ENCODE measurements at regions not wholly inside any gene's neighbourhood (a gene's known extent, or its start where the extent isn't known, plus 50 kb on each side); places are given as distances from the start of the nearest gene placed in this dataset.
"Not testable (repeated sequence)": the region's sequence is repeated elsewhere in the genome, so short reads cannot be mapped to it uniquely, and the experiment has no call there.

DNA sequence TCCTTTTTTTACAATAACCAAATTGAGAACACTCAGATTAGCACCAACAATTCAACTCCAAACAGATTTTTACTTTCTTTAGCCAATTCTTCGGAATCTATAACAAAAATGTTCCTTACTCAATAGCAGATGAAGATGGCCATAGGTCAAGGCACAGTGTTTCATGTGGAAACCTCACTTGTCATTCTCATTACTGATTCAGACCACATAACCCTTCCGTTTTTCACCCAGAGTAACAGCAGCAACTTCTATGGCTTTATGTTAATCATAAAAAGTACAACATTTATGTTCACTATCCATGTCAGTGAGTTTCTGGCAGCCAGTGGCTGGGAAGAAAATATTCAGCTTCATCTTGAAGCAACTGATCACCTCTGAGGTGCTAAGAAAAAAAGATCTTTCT, 358.3 kb upstream of the TECRL start:
- WGBS = 78% methylated on average over 2 of the region's 2 CpGs

DNA sequence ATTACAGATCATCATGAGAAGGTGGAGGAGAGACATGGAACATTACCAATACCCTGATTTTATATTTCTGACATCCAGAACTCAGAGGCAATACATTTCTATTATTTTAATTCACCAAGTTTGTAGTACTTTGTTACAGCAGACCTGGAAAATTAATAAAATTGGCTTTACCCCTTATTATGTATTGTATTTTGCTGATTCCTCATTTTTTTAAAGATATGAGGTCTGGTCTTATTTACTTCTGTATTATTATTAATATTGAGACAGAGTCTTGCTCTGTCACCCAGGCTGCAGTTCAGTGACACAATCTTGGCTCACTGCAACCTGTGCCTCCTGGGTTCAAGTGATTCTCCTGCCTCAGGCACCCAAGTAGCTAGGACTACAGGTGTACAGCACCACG, 357.3 kb upstream of the TECRL start:
- 69% methylated on average over 1 of the region's 1 CpG for WGBS

More for the DNA sequence above, 358.3 kb upstream of the TECRL start:
- Histone ChIP-seq H3K4me1 (no peaks in the 10 kb centered on the region), H3K9me3 (no peaks in the 10 kb centered on the region), H3K4me3 (no peak overlapping the region), H3K27me3 (no peaks in the 10 kb centered on the region), H3K27ac (no peak overlapping the region), H3K36me3 (no peaks in the 10 kb centered on the region)
- no peak for DNase-seq (ENCODE audit: low spot score in 2 of 2)
- TF ChIP-seq EP300 (IDR thresholded peaks at IDR 0.05) (no peak), POLR2AphosphoS5 (IDR thresholded peaks at IDR 0.05) (no peak), POLR2A (IDR thresholded peaks at IDR 0.05) (no peak)
- TF ChIP-seq, protein P1, sequence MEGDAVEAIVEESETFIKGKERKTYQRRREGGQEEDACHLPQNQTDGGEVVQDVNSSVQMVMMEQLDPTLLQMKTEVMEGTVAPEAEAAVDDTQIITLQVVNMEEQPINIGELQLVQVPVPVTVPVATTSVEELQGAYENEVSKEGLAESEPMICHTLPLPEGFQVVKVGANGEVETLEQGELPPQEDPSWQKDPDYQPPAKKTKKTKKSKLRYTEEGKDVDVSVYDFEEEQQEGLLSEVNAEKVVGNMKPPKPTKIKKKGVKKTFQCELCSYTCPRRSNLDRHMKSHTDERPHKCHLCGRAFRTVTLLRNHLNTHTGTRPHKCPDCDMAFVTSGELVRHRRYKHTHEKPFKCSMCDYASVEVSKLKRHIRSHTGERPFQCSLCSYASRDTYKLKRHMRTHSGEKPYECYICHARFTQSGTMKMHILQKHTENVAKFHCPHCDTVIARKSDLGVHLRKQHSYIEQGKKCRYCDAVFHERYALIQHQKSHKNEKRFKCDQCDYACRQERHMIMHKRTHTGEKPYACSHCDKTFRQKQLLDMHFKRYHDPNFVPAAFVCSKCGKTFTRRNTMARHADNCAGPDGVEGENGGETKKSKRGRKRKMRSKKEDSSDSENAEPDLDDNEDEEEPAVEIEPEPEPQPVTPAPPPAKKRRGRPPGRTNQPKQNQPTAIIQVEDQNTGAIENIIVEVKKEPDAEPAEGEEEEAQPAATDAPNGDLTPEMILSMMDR (IDR thresholded peaks at IDR 0.05) = no peak

DNA sequence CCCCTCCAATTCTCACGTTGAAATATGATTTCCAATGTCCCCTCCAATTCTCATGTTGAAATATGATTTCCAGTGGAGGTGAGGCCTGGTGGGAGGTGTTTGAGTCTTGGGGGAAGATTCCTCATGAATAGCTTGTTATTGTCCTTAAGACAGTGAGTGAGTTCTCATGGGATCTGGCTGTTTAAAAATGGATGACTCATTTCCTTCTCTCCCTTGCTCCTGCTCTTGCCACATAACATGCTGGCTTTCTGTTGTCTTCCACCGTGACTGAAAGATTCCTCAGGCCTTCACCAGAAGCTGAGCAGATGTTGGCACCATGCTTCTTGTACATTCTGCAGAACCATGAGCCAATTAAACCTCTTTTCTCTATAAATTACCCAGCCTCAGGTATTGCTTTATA, 346.8 kb upstream of the TECRL start:
- TF ChIP-seq POLR2AphosphoS5 (IDR thresholded peaks at IDR 0.05) = no peak
- no peak for TF ChIP-seq POLR2A (IDR thresholded peaks at IDR 0.05)
- TF ChIP-seq EP300 (IDR thresholded peaks at IDR 0.05) = no peak
- TF ChIP-seq, protein P1 (IDR thresholded peaks at IDR 0.05) = no peak
- 33% methylated on average over 2 of the region's 2 CpGs for WGBS

More for the DNA sequence above, 357.3 kb upstream of the TECRL start:
- TF ChIP-seq POLR2A (IDR thresholded peaks at IDR 0.05) (no peak), POLR2AphosphoS5 (IDR thresholded peaks at IDR 0.05) (no peak), EP300 (IDR thresholded peaks at IDR 0.05) (no peak)
- TF ChIP-seq, protein P1 (IDR thresholded peaks at IDR 0.05) = no peak
- no peaks in the 10 kb centered on the region for H3K4me1 ChIP-seq
- H3K27me3 ChIP-seq = no peaks in the 10 kb centered on the region
- DNase-seq (ENCODE audit: low spot score in 2 of 2) = no peak
- no peaks in the 10 kb centered on the region for H3K9me3 ChIP-seq
- H3K36me3 ChIP-seq = no peaks in the 10 kb centered on the region
- no peak overlapping the region for H3K4me3 ChIP-seq
- no peak overlapping the region for H3K27ac ChIP-seq

DNA sequence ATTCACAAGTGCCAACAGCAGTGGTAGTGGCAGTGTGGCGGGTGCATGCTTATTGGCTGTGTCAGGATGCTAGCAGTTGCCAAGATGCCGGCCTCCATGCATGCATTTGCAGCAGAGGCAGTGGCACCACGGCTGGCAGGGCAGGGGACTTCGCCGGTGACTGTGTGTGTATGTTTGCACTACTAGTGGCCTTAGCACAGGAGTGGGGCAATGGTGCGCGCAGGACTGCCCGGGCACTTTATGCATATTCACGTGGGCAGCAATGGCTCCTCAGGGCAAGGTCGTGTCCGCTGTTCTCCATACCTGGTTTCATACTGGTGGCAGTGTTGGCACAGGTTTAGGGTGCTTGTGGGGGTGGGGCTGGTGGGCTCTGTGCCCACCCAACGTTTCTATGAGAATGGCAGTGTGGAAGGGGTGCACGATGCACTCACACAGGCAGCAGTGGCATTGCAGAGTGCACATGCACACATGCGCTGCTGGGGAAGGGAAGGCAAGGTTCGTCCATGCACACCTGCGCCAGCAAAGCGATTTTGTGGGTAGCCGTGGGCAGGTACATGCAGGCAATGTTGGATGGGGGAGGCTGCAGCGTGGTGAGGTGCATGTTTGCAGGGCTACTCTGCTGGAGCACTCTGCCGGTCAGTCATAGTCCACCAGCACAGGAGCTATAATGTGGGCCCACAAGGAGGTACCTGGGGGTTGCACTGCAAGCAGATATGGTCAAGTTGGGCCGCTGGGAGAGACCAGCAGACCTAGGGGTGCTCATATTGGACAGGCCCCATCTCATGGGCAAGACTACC, 338.9 kb upstream of the TECRL start:
- H3K36me3 ChIP-seq = no peaks in the 10 kb centered on the region
- DNase-seq (ENCODE audit: low spot score in 2 of 2) = no peak
- WGBS = 96% methylated on average over 8 of the region's 21 CpGs

More for the DNA sequence above, 346.8 kb upstream of the TECRL start:
- Histone ChIP-seq H3K36me3 (no peaks in the 10 kb centered on the region), H3K27me3 (no peaks in the 10 kb centered on the region), H3K4me1 (no peaks in the 10 kb centered on the region), H3K27ac (no peak overlapping the region), H3K9me3 (no peaks in the 10 kb centered on the region), H3K4me3 (no peak overlapping the region)
- no peak for DNase-seq (ENCODE audit: low spot score in 2 of 2)

DNA sequence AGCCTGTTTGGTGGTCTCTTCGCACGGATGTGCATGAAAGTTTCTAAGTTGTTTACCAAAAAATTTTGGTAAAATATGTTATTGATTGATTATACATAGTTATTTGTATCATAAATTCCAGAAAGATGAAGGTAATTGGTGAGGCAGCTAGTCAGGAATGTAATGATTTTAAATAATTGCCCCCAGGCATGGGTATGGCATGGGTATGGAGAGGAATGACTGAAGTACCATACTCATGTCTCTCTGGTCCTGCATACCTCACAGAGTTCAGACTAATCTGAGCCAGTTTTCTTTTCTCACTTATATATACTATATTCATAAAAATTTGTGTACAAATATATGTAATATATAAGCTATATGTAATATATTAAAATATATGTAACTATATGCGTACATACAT, 329.0 kb upstream of the TECRL start:
- H3K36me3 ChIP-seq = no peaks in the 10 kb centered on the region
- 79% methylated on average over 3 of the region's 3 CpGs for WGBS
- H3K4me1 ChIP-seq = no peaks in the 10 kb centered on the region
- H3K4me3 ChIP-seq = no peak overlapping the region
- H3K27ac ChIP-seq = no peak overlapping the region
- H3K27me3 ChIP-seq = no peaks in the 10 kb centered on the region
- no peak for DNase-seq (ENCODE audit: low spot score in 2 of 2)
- TF ChIP-seq POLR2AphosphoS5 (IDR thresholded peaks at IDR 0.05) (no peak), POLR2A (IDR thresholded peaks at IDR 0.05) (no peak), EP300 (IDR thresholded peaks at IDR 0.05) (no peak)
- TF ChIP-seq, protein P1 (IDR thresholded peaks at IDR 0.05) = no peak
- no peaks in the 10 kb centered on the region for H3K9me3 ChIP-seq

More for the DNA sequence above, 338.9 kb upstream of the TECRL start:
- Histone ChIP-seq H3K9me3 (no peaks in the 10 kb centered on the region), H3K27ac (no peak overlapping the region), H3K27me3 (no peaks in the 10 kb centered on the region), H3K4me1 (no peaks in the 10 kb centered on the region), H3K4me3 (no peak overlapping the region)
- no peak for TF ChIP-seq EP300 (IDR thresholded peaks at IDR 0.05)
- no peak for TF ChIP-seq POLR2AphosphoS5 (IDR thresholded peaks at IDR 0.05)
- TF ChIP-seq POLR2A (IDR thresholded peaks at IDR 0.05) = no peak
- TF ChIP-seq, protein P1 (IDR thresholded peaks at IDR 0.05) = no peak

DNA sequence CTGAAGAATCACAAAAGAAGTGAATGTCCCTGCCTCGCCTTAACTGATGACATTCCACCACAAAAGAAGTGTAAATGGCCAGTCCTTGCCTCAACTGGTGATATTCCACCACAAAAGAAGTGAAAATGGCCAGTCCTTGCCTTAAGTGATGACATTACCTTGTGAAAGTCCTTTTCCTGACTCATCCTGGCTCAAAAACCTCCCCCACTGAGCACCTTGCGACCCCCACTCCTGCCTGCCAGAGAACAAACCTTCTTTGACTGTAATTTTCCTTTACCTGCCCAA, 328.5 kb upstream of the TECRL start:
- WGBS = 41% methylated on average over 2 of the region's 2 CpGs
- not testable (repeated sequence) for DNase-seq (ENCODE audit: low spot score in 2 of 2); H3K27me3 ChIP-seq; H3K4me3 ChIP-seq; H3K9me3 ChIP-seq; H3K27ac ChIP-seq; H3K36me3 ChIP-seq; H3K4me1 ChIP-seq
